Lung (tissue), 11 donors: ENCODE measurements at regions not wholly inside any gene's neighbourhood (a gene's known extent, or its start where the extent isn't known, plus 50 kb on each side); places are given as distances from the start of the nearest gene placed in this dataset.

Experiments used
- ATAC-seq: fragments of 200-7000 bp; cut with Tn5 transposase; one replicate; pipeline ENCODE4 v1.9.1; 2020; ENCODE audit warnings: moderate number of reproducible peaks; ENCODE audit not compliant: insufficient read depth, low FRiP score
- DNase-seq, 3 donors: peaks; one replicate each; pipeline ENCODE4 v3.0.0-alpha.2; 2013 to 2017
- H3K27ac ChIP-seq, 2 donors: one replicate each; pipeline ENCODE4 v1.5.1; 2013; ENCODE audit warnings: mild to moderate bottlenecking in 2 of 2, moderate library complexity in 2 of 2, control low read depth in 1 of 2, inconsistent platforms in 1 of 2, low read depth in 1 of 2, low read length in 1 of 2
- H3K27me3 ChIP-seq, 3 donors: one replicate each; pipeline ENCODE4 v1.5.1; 2013; ENCODE audit warnings: low read length in 2 of 3; ENCODE audit not compliant: control insufficient read depth in 3 of 3, insufficient read depth in 3 of 3
- H3K36me3 ChIP-seq, 4 donors: one replicate each; pipeline ENCODE4 v1.5.1; 2013; ENCODE audit warnings: low read length in 4 of 4, mild to moderate bottlenecking in 1 of 4, moderate library complexity in 1 of 4; ENCODE audit not compliant: control insufficient read depth in 4 of 4, insufficient read depth in 4 of 4
- H3K4me1 ChIP-seq, 5 donors: one replicate each; pipeline ENCODE4 v1.5.1; 2013; ENCODE audit warnings: low read length in 5 of 5, mild to moderate bottlenecking in 2 of 5, moderate library complexity in 1 of 5; ENCODE audit not compliant: control insufficient read depth in 5 of 5, insufficient read depth in 5 of 5
- H3K4me3 ChIP-seq: one replicate; pipeline ENCODE4 v1.5.1; 2013; ENCODE audit warnings: mild to moderate bottlenecking, control low read depth, moderate library complexity
- H3K9ac ChIP-seq, 2 donors: one replicate each; pipeline ENCODE4 v1.5.1; 2013; ENCODE audit warnings: low read length in 2 of 2, control low read depth in 1 of 2; ENCODE audit not compliant: insufficient read depth in 1 of 2
- H3K9me3 ChIP-seq, 4 donors: one replicate each; pipeline ENCODE4 v1.5.1; 2013; ENCODE audit warnings: low read length in 3 of 4, mild to moderate bottlenecking in 1 of 4, moderate library complexity in 1 of 4; ENCODE audit not compliant: control insufficient read depth in 4 of 4, insufficient read depth in 3 of 4
- CTCF ChIP-seq: IDR thresholded peaks from 2 replicates; pipeline ENCODE4 v1.5.1; 2012; ENCODE audit warnings: mild to moderate bottlenecking; ENCODE audit errors: control extremely low read depth, extremely low read depth
- WGBS, 2 donors: extraction: QIAGEN DNeasy Blood & Tissue Kit; methylation state at CpG; one replicate each; pipeline ENCODE4 v1.1.7; 2013; 5-methylcytosine and 5-hydroxymethylcytosine counted together
- donor health status: control.
- donor health status: control.
- donor health status: Bipolar disorder and iron deficiency.
- donor health status: healthy.
- donor health status: DM: yes; HTN: yes; CAD: no.

GRCh38 chr11:91955206-91955605 lies 269.4 kb upstream of the FAT3 start:
- Histone ChIP-seq H3K27ac (no peak overlapping the region), H3K9ac (no peak overlapping the region), H3K36me3 (no peaks in the 10 kb centered on the region), H3K4me1 (peaks cover 0 to 3% (median 0%) of the 10 kb centered on the region in 5 donors), H3K9me3 (peaks cover 0 to 5% (median 3%) of the 10 kb centered on the region in 4 donors), H3K27me3 (no peaks in the 10 kb centered on the region), H3K4me3 (no peak overlapping the region)
- DNase-seq (no peak), ATAC-seq (no peak)
- 72 to 84% methylated on average over 1 of the region's 1 CpG for WGBS, 2 donors
- TF ChIP-seq CTCF: no peak

GRCh38 chr11:91952056-91952455 lies 272.6 kb upstream of the FAT3 start:
- DNase-seq: no peak
- no peak for TF ChIP-seq CTCF
- Histone ChIP-seq H3K27me3 (no peaks in the 10 kb centered on the region), H3K27ac (no peak overlapping the region), H3K36me3 (no peaks in the 10 kb centered on the region), H3K4me3 (no peak overlapping the region), H3K4me1 (peaks cover 0 to 15% (median 8%) of the 10 kb centered on the region in 5 donors), H3K9me3 (no peaks in the 10 kb centered on the region), H3K9ac (no peak overlapping the region)
- no peak for ATAC-seq
- WGBS, 2 donors: 93 to 94% methylated on average over 5 of the region's 5 CpGs

- WGBS, 2 donors: 6 to 13% methylated on average over 2 of the region's 2 CpGs
- Histone ChIP-seq H3K4me1 (peaks cover 0 to 22% (median 11%) of the 10 kb centered on the region in 5 donors), H3K36me3 (no peaks in the 10 kb centered on the region), H3K27me3 (no peaks in the 10 kb centered on the region), H3K9me3 (no peaks in the 10 kb centered on the region), H3K4me3 (no peak overlapping the region), H3K9ac (no peak overlapping the region), H3K27ac (peak overlapping the region in 1 of 2 donors; percentile 6)
- ATAC-seq: no peak
- peak; percentile 23 to 49 (median 26) for DNase-seq
- no peak for TF ChIP-seq CTCF
Measured at GRCh38 chr11:91947215-91947820, 277.3 kb upstream of the FAT3 start.

GRCh38 chr11:91946397-91946951 lies 278.1 kb upstream of the FAT3 start:
- no peak for TF ChIP-seq CTCF
- H3K4me1 ChIP-seq: peaks cover 0 to 22% (median 11%) of the 10 kb centered on the region in 5 donors
- WGBS, 2 donors: 23 to 64% methylated on average over 1 of the region's 1 CpG
- no peaks in the 10 kb centered on the region for H3K9me3 ChIP-seq
- no peaks in the 10 kb centered on the region for H3K36me3 ChIP-seq
- no peak overlapping the region for H3K4me3 ChIP-seq
- H3K27me3 ChIP-seq: no peaks in the 10 kb centered on the region
- H3K27ac ChIP-seq: no peak overlapping the region
- no peak overlapping the region for H3K9ac ChIP-seq
- DNase-seq: peak in 2 of 3 donors; percentile 20 to 41
- ATAC-seq: no peak
